Mucosa of gallbladder (tissue), 1 donor: ENCODE measurements at regions not wholly inside any gene's neighbourhood (a gene's known extent, or its start where the extent isn't known, plus 50 kb on each side); places are given as distances from the start of the nearest gene placed in this dataset.
"Not testable (repeated sequence)": the region's sequence is repeated elsewhere in the genome, so short reads cannot be mapped to it uniquely, and the experiment has no call there.

Experiments
- DNase-seq: peaks from one replicate; pipeline ENCODE4 v3.0.0-alpha.2; 2020; ENCODE audit warnings: low spot score
- donor health status: DM: no; HTN: no; CAD: no.

DNA sequence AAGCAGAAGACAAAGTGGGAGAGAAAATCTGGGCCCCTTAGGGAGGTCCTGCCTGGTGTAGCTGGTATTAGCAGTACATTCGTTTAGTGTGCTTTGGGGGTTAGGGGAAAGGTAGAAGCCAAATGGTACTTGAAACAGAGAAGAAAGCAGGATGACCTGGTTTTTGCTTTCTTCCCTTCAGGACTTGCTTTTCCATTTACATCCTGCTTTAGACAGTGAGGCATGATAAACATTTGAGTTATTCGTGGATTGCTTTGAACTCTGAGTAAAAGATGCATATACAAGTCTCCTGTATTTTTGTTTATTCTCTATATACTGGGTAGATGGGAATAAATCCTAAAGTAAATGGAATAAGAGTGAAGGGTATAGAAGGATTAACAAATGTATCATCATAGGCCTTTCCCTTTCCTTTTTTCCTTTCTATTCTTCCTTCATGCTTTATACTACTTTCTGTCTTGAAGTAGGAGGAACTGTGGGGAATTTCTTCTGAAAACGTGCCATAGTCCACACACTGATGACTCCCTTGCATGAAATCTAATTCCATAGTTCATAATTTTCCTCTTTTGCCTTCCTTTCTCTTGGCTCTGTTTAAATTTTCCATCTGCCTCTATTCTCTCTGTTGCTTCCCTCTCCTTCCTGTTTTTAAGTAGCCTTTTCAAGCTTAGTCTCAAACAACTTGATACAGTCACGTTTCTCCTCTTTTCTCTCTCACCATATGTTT is 139.5 kb upstream of the RBMS3 start:
- no peak for DNase-seq

GRCh38 chr3:29141918-29142275 is 139.0 kb upstream of the RBMS3 start:
- DNase-seq: no peak

GRCh38 chr3:29143151-29143550 is 137.7 kb upstream of the RBMS3 start:
- DNase-seq: no peak

GRCh38 chr3:29144361-29144760 is 136.5 kb upstream of the RBMS3 start:
- no peak for DNase-seq

- DNase-seq: peak; percentile 17
These were observed 136.1 kb upstream of the RBMS3 start for GRCh38 chr3:29144807-29145206.

DNA sequence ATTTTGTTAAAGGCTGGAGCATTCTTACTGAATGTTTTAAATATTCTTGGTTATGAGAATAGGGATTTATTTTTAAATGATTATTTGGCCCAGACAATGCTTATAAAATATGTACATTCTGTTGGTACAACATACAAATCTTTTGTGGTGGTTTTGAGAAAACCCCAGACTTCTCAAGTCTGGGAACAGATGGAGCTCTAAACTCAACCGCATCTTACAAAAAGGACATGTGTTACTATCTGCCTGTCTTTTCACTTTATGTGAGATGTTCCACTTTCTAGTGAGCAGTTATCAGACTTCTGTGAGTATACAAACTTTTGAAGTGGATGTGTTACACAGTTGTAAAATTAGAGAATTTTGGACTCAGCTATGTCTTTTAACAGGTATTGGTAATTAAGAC is 135.5 kb upstream of the RBMS3 start:
- DNase-seq: no peak

DNA sequence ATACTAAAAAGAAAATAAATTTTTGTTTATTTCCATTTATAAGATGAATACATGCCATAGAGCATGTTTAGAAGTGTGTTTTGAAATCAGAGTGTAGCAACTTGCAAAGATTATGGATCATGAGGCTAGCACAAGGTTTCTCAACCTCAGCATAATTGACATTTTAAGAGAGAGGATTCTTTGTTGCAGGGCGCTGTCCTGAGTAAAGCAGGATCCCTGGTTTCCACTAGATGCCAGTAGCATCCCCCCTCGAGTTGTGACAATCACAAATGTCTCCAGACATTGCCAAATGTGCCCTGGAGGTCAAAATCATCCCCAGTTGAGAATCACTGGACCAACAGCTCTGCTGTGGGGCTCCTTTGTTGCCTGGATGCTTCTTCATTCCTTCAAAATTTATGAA is 128.5 kb upstream of the RBMS3 start:
- no peak for DNase-seq

DNA sequence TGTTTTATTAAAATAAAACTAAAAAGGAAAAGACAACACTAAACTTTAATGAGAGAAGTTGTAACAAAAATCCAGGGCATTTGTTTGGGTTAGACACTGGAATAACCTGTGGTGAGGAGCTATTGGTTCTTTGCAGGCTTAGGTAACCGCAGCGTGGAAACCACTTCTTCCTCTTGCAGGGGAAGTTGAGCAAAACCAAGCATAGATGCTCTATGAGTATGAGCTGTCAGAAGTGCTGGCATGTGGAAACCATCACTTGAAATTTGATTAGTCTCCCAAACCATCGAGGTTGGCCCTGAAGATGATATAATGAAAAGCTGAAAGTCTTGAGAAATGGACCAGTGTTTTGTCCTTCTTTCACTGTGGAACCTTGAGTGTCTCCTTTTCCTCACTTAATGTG is 127.1 kb upstream of the RBMS3 start:
- DNase-seq: no peak

GRCh38 chr3:29156086-29156715 is 124.7 kb upstream of the RBMS3 start:
- no peak for DNase-seq

- DNase-seq: no peak
These were observed 116.0 kb upstream of the RBMS3 start for GRCh38 chr3:29164825-29165224.

DNA sequence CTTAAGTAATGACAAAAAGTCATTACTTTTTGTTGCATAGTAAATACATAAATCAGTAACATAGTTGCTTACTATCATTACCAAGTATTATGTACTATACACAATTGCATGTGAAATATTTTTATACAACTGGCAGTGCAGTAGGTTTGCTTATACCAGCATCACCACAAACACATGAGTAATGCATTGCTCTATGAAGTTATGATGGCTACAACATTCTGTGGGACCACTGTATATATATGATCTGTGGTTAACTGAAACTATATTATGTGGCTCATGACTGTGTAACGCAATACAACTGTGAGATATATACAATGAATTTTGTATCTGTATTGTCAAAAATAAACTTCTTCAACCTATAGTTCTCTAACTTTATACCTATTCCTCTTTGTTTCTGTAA is 113.7 kb upstream of the RBMS3 start:
- DNase-seq: no peak

- DNase-seq: no peak
These were observed 112.8 kb upstream of the RBMS3 start for GRCh38 chr3:29168081-29168480.

DNA sequence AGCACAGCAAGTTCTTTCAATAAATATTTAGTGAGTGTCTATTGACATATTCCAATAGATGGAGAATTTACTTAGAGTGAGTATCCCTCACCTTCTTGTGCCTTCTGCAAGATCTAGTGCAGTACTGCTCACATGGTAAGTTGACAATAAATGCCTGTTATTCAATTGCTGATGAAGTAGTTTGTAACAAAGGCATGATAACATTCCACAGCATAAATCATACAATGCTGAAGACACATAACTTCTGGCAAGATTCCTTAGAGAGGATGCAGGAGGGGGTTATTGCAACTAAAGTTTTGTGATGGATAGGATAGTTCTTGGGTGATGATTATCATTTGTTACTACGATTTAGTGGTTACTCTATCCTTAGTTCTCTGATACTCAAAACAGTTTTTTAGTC is 112.2 kb upstream of the RBMS3 start:
- no peak for DNase-seq

- no peak for DNase-seq
These were observed 111.4 kb upstream of the RBMS3 start for GRCh38 chr3:29169451-29169850.

- DNase-seq: no peak
These were observed 109.6 kb upstream of the RBMS3 start for GRCh38 chr3:29171043-29171990.

- no peak for DNase-seq
These were observed 104.4 kb upstream of the RBMS3 start for GRCh38 chr3:29176501-29176900.

- no peak for DNase-seq
These were observed 101.8 kb upstream of the RBMS3 start for GRCh38 chr3:29178809-29179793.

DNA sequence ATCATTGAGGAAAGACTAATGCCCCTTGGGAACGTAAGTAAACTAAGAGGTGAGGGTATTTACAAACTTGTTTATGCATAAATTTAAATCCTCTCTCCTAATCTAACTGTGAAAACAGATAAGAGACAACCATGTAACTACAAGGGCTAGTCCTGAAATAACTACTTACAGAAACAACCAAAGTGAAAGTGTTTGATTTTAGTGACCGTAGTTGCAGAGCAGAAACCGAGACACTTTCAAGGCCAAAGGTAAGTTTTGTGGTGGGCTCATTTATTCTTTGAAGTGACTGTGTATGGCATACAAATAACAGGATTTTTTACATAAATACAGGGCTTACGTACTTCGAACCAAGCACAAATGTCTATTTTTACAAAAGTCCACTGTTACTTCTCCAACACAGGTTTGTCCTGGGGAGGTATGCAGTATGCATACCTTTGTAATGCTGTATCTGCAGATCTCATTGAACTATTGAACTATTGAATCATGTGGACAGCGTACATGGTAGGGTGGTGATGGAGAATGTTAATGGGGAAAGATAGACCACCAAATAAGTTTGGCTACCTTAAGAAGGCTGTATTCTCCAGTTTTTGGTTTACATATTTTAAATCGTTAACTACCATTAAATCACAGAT is 99.6 kb upstream of the RBMS3 start:
- no peak for DNase-seq

- DNase-seq: no peak
These were observed 99.0 kb upstream of the RBMS3 start for GRCh38 chr3:29181872-29182271.

GRCh38 chr3:29182828-29183227 is 98.0 kb upstream of the RBMS3 start:
- not testable (repeated sequence) for DNase-seq
